IMR-90 (cell line): ENCODE measurements at regions not wholly inside any gene's neighbourhood (a gene's known extent, or its start where the extent isn't known, plus 50 kb on each side); places are given as distances from the start of the nearest gene placed in this dataset.

Source experiments
- ATAC-seq: fragments of 200-7000 bp; cut with Tn5 transposase; 2 replicates; pipeline ENCODE4 v1.9.1; 2020; ENCODE audit warnings: low read depth, mild to moderate bottlenecking, moderate library complexity
- BruUV-seq: library from RNA; stranded (reverse); fragments of 400-500 nt; replicated peaks from 2 replicates; lab custom pipeline; 2021; lab: Mats Ljungman, UMichigan
- CTCF ChIA-PET: fragments of 300-600 bp; formaldehyde crosslinking; extraction: SDS; loops from one replicate; lab custom pipeline; 2021; ENCODE audit warnings: antibody characterized with exemption; lab: Yijun Ruan, JAX
- POLR2A ChIA-PET: fragments of 300-600 bp; sonication (Branson Sonifier 250); formaldehyde crosslinking; loops from one replicate; lab custom pipeline; 2022; ENCODE audit warnings: antibody characterized with exemption; ENCODE audit not compliant: unreplicated experiment; lab: Charles Lee
- DNase-seq: peaks from one replicate; pipeline ENCODE4 v3.0.0; 2013
- H2AFZ ChIP-seq: replicated peaks from 2 replicates; pipeline ENCODE3; 2013; ENCODE audit warnings: low read length, mild to moderate bottlenecking; ENCODE audit not compliant: poor library complexity
- H2AK5ac ChIP-seq: 2 replicates; pipeline ENCODE4 v1.6.1; 2013; ENCODE audit warnings: low read depth, low read length, inconsistent platforms
- H2AK9ac ChIP-seq: replicated peaks from 2 replicates; pipeline ENCODE3; 2013; ENCODE audit warnings: mild to moderate bottlenecking, low read depth, low read length, moderate library complexity; ENCODE audit not compliant: poor library complexity
- H2BK120ac ChIP-seq: 2 replicates; pipeline ENCODE4 v1.6.1; 2013; ENCODE audit warnings: low read depth, low read length, inconsistent platforms
- H2BK15ac ChIP-seq: 3 replicates; pipeline ENCODE4 v1.6.1; 2013; ENCODE audit warnings: low read depth, low read length, inconsistent platforms
- H2BK20ac ChIP-seq: 2 replicates; pipeline ENCODE4 v1.6.1; 2013; ENCODE audit warnings: low read depth, mild to moderate bottlenecking, inconsistent platforms, low read length, moderate library complexity
- H2BK5ac ChIP-seq: 2 replicates; pipeline ENCODE4 v1.6.1; 2013; ENCODE audit warnings: mild to moderate bottlenecking, low read depth, low read length, inconsistent platforms; ENCODE audit not compliant: poor library complexity, severe bottlenecking
- H3K14ac ChIP-seq: replicated peaks from 2 replicates; pipeline ENCODE4 v1.6.1; 2013; ENCODE audit warnings: low read depth, low read length, inconsistent platforms
- H3K18ac ChIP-seq: 2 replicates; pipeline ENCODE4 v1.6.1; 2013; ENCODE audit warnings: low read depth, low read length, control low read depth
- H3K23ac ChIP-seq: 2 replicates; pipeline ENCODE4 v1.6.1; 2013; ENCODE audit warnings: low read depth, low read length, inconsistent platforms
- H3K27ac ChIP-seq: 2 replicates; pipeline ENCODE4 v1.5.1; 2013; ENCODE audit warnings: mild to moderate bottlenecking, control low read depth, low read length; ENCODE audit not compliant: insufficient read depth
- H3K27me3 ChIP-seq: 2 replicates; pipeline ENCODE4 v1.6.1; 2013; ENCODE audit warnings: low read length; ENCODE audit not compliant: control insufficient read depth, insufficient read depth
- H3K36me3 ChIP-seq: 2 replicates; pipeline ENCODE4 v1.6.1; 2013; ENCODE audit warnings: low read length, mixed read lengths; ENCODE audit not compliant: control insufficient read depth, insufficient read depth
- H3K4ac ChIP-seq: 2 replicates; pipeline ENCODE4 v1.6.1; 2013; ENCODE audit warnings: low read depth, low read length, inconsistent platforms
- H3K4me1 ChIP-seq: 2 replicates; pipeline ENCODE4 v1.6.1; 2013; ENCODE audit warnings: low read length, mixed read lengths; ENCODE audit not compliant: control insufficient read depth, insufficient read depth
- H3K4me2 ChIP-seq: 2 replicates; pipeline ENCODE4 v1.6.1; 2013; ENCODE audit warnings: low read depth, mild to moderate bottlenecking, control low read depth, low read length, moderate library complexity
- H3K4me3 ChIP-seq: 2 replicates; pipeline ENCODE4 v1.5.1; 2013; ENCODE audit warnings: low read depth, mild to moderate bottlenecking, control low read depth, low read length, moderate library complexity; ENCODE audit not compliant: insufficient read depth
- H3K56ac ChIP-seq: 2 replicates; pipeline ENCODE4 v1.6.1; 2013; ENCODE audit warnings: low read length, inconsistent platforms; ENCODE audit not compliant: insufficient read depth; ENCODE audit errors: extremely low read depth
- H3K79me1 ChIP-seq, 2 experiments: 2 replicates each; pipeline ENCODE4 v1.6.1; 2013; ENCODE audit warnings: low read length in 2 of 2, inconsistent platforms in 1 of 2, low read depth in 1 of 2
- H3K9ac ChIP-seq: 2 replicates; pipeline ENCODE4 v1.6.1; 2013; ENCODE audit warnings: low read depth, low read length, control low read depth
- H3K9me1 ChIP-seq: 2 replicates; pipeline ENCODE4 v1.6.1; 2013; ENCODE audit warnings: low read length, inconsistent platforms; ENCODE audit not compliant: insufficient read depth
- H3K9me3 ChIP-seq: 2 replicates; pipeline ENCODE4 v1.6.1; 2013; ENCODE audit warnings: low read length; ENCODE audit not compliant: control insufficient read depth, insufficient read depth
- H4K20me1 ChIP-seq: 2 replicates; pipeline ENCODE4 v1.6.1; 2013; ENCODE audit warnings: low read length, inconsistent platforms; ENCODE audit not compliant: insufficient read depth
- H4K5ac ChIP-seq: 2 replicates; pipeline ENCODE4 v1.6.1; 2013; ENCODE audit warnings: mild to moderate bottlenecking, low read depth, low read length, control low read depth
- H4K8ac ChIP-seq, 2 experiments: 2 replicates each; pipeline ENCODE4 v1.6.1; 2013; ENCODE audit warnings: low read depth in 2 of 2, low read length in 2 of 2, control low read depth in 1 of 2, inconsistent platforms in 1 of 2
- H4K91ac ChIP-seq: 2 replicates; pipeline ENCODE4 v1.6.1; 2013; ENCODE audit warnings: low read depth, low read length, inconsistent platforms; ENCODE audit not compliant: insufficient read depth
- CEBPB ChIP-seq: IDR thresholded peaks from 2 replicates; pipeline ENCODE4 v1.6.1; 2012; ENCODE audit warnings: low read depth, low read length, improper control_type of control experiment
- ELK1 ChIP-seq: fragments of 150-350 bp; IDR thresholded peaks from 2 replicates; pipeline ENCODE4 v1.6.1; 2016; ENCODE audit warnings: low read depth, mild to moderate bottlenecking, low read length, moderate library complexity, borderline replicate concordance
- FOS ChIP-seq: fragments of 150-350 bp; IDR thresholded peaks from 2 replicates; pipeline ENCODE4 v1.6.1; 2016; ENCODE audit warnings: low read depth, low read length
- MAFK ChIP-seq: IDR thresholded peaks from 2 replicates; pipeline ENCODE4 v1.6.1; 2012; ENCODE audit warnings: low read depth, low read length, improper control_type of control experiment
- RCOR1 ChIP-seq: IDR thresholded peaks from 2 replicates; pipeline ENCODE4 v1.6.1; 2012; ENCODE audit warnings: mild to moderate bottlenecking, low read length, improper control_type of control experiment; ENCODE audit not compliant: insufficient replicate concordance
- RFX5 ChIP-seq: IDR thresholded peaks from 2 replicates; pipeline ENCODE4 v1.8.0; 2012; ENCODE audit warnings: low read depth, mild to moderate bottlenecking, low read length, moderate library complexity
- USF2 ChIP-seq: fragments of 150-350 bp; IDR thresholded peaks from 2 replicates; pipeline ENCODE4 v1.6.1; 2017; ENCODE audit warnings: mild to moderate bottlenecking, antibody characterized with exemption, low read length, low read depth
- WGBS, 2 experiments: methylation state at CpG; one replicate each; pipeline versions ENCODE4 v1.1.5 to v1.1.7; 2013; ENCODE audit warnings: missing lambda C conversion rate in 2 of 2; ENCODE audit not compliant: insufficient read length in 1 of 2; ENCODE audit errors: extremely low coverage in 2 of 2; 5-methylcytosine and 5-hydroxymethylcytosine counted together
- dilution Hi-C: fragments of 300-500 bp; cut with HindIII; formaldehyde crosslinking; loops from one replicate; pipeline ENCODE4 v1.14.3; 2018; ENCODE audit warnings: low sequenced_read_pairs; ENCODE audit not compliant: unreplicated experiment
- in situ Hi-C: fragments of 300-500 bp; cut with MboI; formaldehyde crosslinking; loops from 3 replicates; pipeline ENCODE4 v1.14.3; 2019; ENCODE audit warnings: low sequenced_read_pairs, inconsistent platforms, mixed read lengths
- intact Hi-C: fragments of 100-400 bp; cut with micrococcal nuclease; formaldehyde crosslinking; loops from 2 replicates; pipeline ENCODE4 v1.10.0; 2022

- H3K4me3 ChIP-seq: no peak overlapping the region
- no peak overlapping the region for H2AK5ac ChIP-seq
- WGBS, 2 experiments: 98% methylated on average over 9 of the region's 23 CpGs; no CpG with 5 or more reads in 1 of the 2 experiments
- no peaks in the 10 kb centered on the region for H3K79me1 ChIP-seq
- H2BK15ac ChIP-seq: no peak overlapping the region
- no peaks in the 10 kb centered on the region for H3K36me3 ChIP-seq
- no peaks in the 10 kb centered on the region for H3K9me1 ChIP-seq
- intact Hi-C loops: no loop called here
- H3K4ac ChIP-seq: no peak overlapping the region
- H2AK9ac ChIP-seq: no peak overlapping the region
- POLR2A ChIA-PET: no interaction called here
- H2AFZ ChIP-seq: no peak overlapping the region
- H4K5ac ChIP-seq: no peak overlapping the region
- no peak for ATAC-seq
- no peak overlapping the region for H4K91ac ChIP-seq
- no peak overlapping the region for H3K14ac ChIP-seq
- H4K20me1 ChIP-seq: no peaks in the 10 kb centered on the region
- H3K27me3 ChIP-seq: peaks cover 19% of the 10 kb centered on the region
- H3K9ac ChIP-seq: no peak overlapping the region
- no peak overlapping the region for H2BK120ac ChIP-seq
- in situ Hi-C loops: no loop called here
- no peak overlapping the region for H4K8ac ChIP-seq
- H3K9me3 ChIP-seq: no peaks in the 10 kb centered on the region
- no peak overlapping the region for H3K4me2 ChIP-seq
- no peak overlapping the region for H3K18ac ChIP-seq
- CTCF ChIA-PET: no interaction called here
- H3K27ac ChIP-seq: no peak overlapping the region
- TF ChIP-seq FOS (no peak), RCOR1 (no peak), RFX5 (no peak), USF2 (no peak), CEBPB (no peak), ELK1 (no peak), MAFK (no peak)
- dilution Hi-C loops: no loop called here
- no peak overlapping the region for H3K23ac ChIP-seq
- no TSS peak for BruUV-seq
- H2BK20ac ChIP-seq: no peak overlapping the region
- no peak for DNase-seq
- H3K56ac ChIP-seq: no peak overlapping the region
- H2BK5ac ChIP-seq: no peak overlapping the region
- H3K4me1 ChIP-seq: no peaks in the 10 kb centered on the region
These were observed 226.5 kb upstream of the CDYL start for GRCh38 chr6:4549556-4550226.
